Activated CD8-positive, alpha-beta memory T cell treated with anti-CD3 and anti-CD28 coated beads for 1 hour (primary cell): ENCODE measurements at regions not wholly inside any gene's neighbourhood (a gene's known extent, or its start where the extent isn't known, plus 50 kb on each side); places are given as distances from the start of the nearest gene placed in this dataset.

Experiments used
- DNase-seq, 2 donors: peaks; one replicate each; pipeline ENCODE4 v3.0.0-alpha.2; 2020; ENCODE audit warnings: low read depth in 1 of 2; ENCODE audit errors: extremely low read depth in 1 of 2

GRCh38 chr15:98139337-98139736 lies 178.8 kb downstream of the ARRDC4 start:
- DNase-seq = no peak

- no peak for DNase-seq
These were observed 182.1 kb downstream of the ARRDC4 start for GRCh38 chr15:98142572-98142971.

- DNase-seq = no peak
These were observed 182.6 kb downstream of the ARRDC4 start for GRCh38 chr15:98143116-98143515.

GRCh38 chr15:98144388-98144787 lies 183.9 kb downstream of the ARRDC4 start:
- no peak for DNase-seq

- no peak for DNase-seq
These were observed 185.7 kb downstream of the ARRDC4 start for GRCh38 chr15:98146031-98146820.

- no peak for DNase-seq
These were observed 186.9 kb downstream of the ARRDC4 start for GRCh38 chr15:98147415-98147814.

DNA sequence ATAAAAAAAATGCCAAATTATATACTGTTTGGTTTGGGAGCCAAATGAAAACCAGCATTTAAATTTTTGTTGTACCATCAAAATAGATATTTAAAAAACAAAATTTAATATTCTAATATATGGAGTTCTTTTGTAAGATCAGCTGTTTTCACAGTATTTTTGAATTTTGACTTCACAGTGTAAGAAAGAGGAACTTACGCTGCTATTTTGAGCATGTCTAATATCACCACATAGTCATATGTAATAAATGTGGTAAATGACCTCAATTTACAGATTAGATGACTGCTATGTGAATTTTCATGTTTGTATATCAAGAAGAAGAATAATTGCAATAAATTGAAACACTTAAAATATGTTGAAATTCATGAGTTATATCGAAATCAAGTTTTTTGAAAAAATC lies 189.6 kb downstream of the ARRDC4 start:
- DNase-seq = no peak

- DNase-seq = no peak
These were observed 190.0 kb downstream of the ARRDC4 start for GRCh38 chr15:98150536-98150935.

DNA sequence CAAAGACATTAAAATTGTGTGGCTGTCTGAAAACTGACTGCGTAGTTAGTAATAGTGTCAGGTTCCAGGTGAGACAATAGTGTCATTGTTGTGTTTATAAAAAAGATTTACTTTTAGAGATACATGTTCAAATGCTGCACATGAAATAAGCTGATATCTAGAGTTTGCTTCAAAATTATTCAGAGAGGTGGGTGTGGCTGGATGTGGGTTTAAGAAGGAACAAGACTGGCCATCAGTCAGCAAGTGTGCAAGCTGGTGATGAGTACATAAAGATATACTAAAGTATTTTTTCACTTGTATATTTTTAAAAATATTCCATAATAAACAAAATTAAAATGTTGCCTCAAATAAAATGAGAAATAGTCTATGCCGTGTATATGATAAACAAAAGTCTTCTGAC lies 190.6 kb downstream of the ARRDC4 start:
- no peak for DNase-seq

- DNase-seq = no peak
These were observed 191.7 kb downstream of the ARRDC4 start for GRCh38 chr15:98152156-98152555.

GRCh38 chr15:98154863-98155262 lies 194.4 kb downstream of the ARRDC4 start:
- DNase-seq = no peak

DNA sequence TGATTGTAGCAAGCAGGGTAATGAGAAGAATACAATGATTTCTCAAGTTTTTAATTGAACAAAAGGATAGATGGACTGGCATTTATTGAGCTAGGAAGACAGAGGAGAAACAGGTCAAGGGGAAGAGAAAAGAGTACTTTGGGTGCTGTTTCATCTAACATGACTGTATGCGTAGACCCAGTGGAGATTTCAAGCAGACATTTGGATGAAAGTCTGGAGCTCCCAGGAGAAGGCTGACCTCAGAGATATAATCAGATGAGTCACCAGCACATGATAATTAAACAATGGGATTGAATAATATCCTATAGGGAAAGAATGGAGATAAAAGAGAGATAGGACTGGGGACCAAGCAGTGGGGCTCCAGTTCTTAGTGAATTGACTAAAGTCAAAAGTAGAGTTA lies 194.9 kb downstream of the ARRDC4 start:
- DNase-seq = no peak

DNA sequence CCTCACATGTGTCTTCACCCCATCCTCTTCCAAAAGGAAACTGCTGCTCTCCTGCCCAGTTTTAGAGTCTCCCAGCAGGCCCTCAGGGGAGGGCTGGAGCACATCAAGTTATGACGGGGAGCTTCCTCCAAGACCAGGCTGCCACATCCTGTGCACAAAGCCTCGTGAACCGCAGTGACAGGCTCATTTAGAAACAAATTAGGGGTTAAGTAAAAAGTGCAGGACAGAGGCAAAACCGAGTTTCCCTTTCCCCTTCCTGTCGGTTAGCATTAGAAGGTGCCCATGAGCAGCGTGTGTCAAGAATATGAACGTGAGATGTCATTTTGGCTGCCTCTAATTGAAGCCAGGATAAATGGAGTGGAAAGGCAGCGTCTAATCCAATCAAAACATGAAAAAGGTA lies 199.7 kb downstream of the ARRDC4 start:
- no peak for DNase-seq

- DNase-seq = no peak
These were observed 203.0 kb downstream of the ARRDC4 start for GRCh38 chr15:98163319-98164045.

DNA sequence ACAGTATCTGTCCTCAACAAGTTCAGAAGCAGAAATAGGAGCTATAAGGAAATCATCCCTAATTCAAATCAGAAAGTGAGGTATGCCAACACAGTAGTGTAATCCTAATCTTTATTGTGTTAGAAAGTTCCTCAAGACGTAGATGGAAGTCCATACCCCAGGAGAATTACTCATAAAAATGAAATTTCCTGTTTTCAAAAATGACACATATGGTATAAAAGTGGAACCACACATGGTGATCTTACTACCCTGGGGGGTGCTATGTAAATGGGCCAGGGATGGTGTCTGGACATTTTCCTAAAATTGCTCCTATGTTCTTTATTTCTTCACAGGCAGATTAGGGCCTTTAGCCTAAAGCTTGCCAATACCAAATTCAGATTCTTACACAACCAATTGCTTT lies 204.1 kb downstream of the ARRDC4 start:
- DNase-seq = no peak

DNA sequence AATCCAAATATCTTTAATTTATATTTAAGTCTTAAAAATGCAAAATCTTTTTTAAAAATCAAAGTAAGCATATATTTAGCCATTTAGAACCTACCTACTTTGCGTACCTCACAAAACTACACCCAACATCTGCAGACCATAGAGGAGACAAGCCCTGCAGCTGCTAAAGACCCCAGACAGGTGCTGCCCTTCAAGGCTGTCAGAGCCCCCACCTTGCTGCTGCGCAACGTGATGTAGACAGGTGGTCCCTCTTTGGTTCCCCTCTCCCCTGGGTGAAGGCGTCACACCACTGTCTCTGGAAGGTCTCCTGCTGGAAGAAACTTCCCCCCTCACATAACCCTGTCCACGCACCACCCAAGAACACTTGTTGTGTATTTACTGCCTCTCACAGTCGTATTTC lies 204.5 kb downstream of the ARRDC4 start:
- no peak for DNase-seq

DNA sequence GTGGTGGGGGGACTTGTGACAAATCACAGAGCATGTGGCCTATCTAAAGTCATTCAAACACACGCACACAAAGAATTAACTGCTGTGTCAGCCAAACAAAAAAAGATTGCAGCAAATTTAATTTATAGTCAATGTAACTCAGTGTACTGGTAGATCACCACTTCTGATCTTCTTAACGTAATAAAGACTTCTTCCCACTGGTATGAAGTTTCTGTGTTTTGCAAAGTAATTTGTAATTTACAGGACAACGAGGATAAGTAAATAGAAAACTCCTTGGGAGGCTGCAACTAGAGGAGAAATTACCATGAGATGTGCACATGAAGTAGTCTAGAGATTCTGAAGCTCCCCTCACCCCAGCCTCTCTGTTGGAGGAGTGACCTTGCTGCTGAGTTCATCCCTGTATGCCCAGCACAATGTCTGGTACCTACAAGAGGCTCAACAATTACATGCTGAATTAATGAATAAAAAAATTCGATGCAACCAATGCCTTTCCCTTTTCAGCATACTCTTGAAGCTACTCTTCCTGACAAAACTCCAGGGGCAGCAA lies 207.3 kb downstream of the ARRDC4 start:
- no peak for DNase-seq

- no peak for DNase-seq
These were observed 209.0 kb downstream of the ARRDC4 start for GRCh38 chr15:98169551-98169950.

DNA sequence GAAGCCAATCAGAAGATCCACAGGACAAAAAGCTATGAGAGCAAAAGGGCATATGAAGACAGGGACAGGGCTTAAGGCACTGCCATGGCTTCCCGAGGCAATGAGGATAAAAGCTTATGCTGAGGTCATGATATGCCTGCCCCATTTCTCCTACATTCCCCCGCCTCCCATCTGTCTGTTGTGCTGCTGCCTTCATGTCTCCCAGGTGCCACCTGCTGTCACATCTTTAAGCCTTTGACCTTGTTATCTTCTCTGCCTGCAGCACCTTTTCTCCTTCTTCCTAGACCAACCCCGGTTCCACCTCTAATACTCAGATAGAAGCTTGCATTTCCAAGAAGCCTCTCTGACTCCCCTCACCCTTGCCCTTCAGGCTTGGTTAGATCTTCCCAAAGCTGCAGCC lies 213.8 kb downstream of the ARRDC4 start:
- no peak for DNase-seq

DNA sequence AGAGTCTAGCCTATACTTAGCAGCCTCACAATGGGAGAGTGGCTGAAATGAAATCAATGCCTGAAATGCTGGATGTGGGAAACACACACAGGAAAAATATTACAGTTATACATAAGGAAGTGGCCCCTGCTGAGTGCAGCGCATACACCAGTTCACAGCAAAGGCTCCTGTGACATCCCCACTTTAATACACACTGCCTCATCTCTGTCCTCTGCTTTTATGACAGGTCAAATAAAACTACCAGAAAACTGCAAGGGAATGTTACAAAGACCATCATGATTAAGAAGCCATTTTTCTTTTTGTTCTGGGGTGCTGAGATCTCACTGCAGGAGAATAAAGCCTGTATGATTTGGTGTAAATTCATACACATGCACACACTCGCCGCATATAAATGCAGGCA lies 214.3 kb downstream of the ARRDC4 start:
- no peak for DNase-seq

DNA sequence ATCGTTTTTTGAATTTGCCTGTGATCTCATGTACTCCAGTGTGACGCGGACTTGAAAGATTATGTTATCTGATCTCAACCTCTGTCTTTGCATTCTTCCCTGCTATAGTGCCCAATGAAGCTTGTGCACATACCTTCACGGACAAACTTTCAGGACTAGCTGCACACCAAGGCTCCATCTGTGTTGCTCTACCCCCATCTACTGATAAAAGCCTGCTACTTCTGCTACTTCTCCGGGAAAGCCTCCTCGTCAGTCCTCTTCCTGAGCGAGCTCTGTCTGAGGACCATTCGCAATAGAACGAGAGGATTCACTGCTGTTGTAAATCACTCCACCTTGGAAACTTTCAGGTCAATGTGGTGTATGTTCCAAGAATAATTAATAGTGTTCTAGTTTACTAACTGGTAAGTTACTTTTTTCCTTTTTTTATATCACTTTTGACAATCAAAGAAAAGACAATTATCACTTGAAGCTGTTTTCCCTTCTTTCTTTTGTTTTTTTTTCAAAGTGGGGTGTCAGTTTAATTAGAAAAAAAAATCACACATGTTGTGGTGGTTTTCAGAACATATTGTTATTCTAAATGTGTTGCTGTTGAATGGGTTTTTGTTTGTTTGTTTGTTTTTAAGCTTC lies 217.6 kb downstream of the ARRDC4 start:
- DNase-seq = no peak

- DNase-seq = no peak
These were observed 218.4 kb downstream of the ARRDC4 start for GRCh38 chr15:98178861-98179260.
